ENCODE measurements at regions not wholly inside any gene's neighbourhood (a gene's known extent, or its start where the extent isn't known, plus 50 kb on each side); places are given as distances from the start of the nearest gene placed in this dataset.

- H3K36me3 Mint-ChIP-seq, result no peaks in the 10 kb centered on the region
- H3K27ac Mint-ChIP-seq, result no peak overlapping the region
- no peaks in the 10 kb centered on the region for H3K27me3 Mint-ChIP-seq
- no peak overlapping the region for H3K4me3 Mint-ChIP-seq
- intact Hi-C loops (cut with micrococcal nuclease), result no loop called here
- CTCF ChIA-PET, result no interaction called here
- no peaks in the 10 kb centered on the region for H3K4me1 Mint-ChIP-seq (ENCODE audit: low read depth)
- H3K9me3 Mint-ChIP-seq, result peaks cover 15% of the 10 kb centered on the region
- POLR2A ChIA-PET, result no interaction called here
- DNase-seq, result no peak
Observed at GRCh38 chr5:125551246-125551645, 804.8 kb upstream of the ZNF608 start.

- intact Hi-C loops (cut with micrococcal nuclease), result no loop called here
- Mint-ChIP-seq H3K36me3 (no peaks in the 10 kb centered on the region), H3K9me3 (peaks cover 15% of the 10 kb centered on the region), H3K4me1 (ENCODE audit: low read depth) (no peaks in the 10 kb centered on the region), H3K27ac (no peak overlapping the region), H3K27me3 (no peaks in the 10 kb centered on the region), H3K4me3 (no peak overlapping the region)
- no peak for DNase-seq
- ChIA-PET CTCF (no interaction called here), POLR2A (no interaction called here)
Observed at GRCh38 chr5:125551797-125552196, 805.4 kb upstream of the ZNF608 start.

GRCh38 chr5:125552486-125552885, 806.0 kb upstream of the ZNF608 start:
- ChIA-PET POLR2A (no interaction called here), CTCF (no interaction called here)
- Mint-ChIP-seq H3K27ac (no peak overlapping the region), H3K4me1 (ENCODE audit: low read depth) (no peaks in the 10 kb centered on the region), H3K36me3 (no peaks in the 10 kb centered on the region), H3K9me3 (peaks cover 19% of the 10 kb centered on the region), H3K4me3 (no peak overlapping the region), H3K27me3 (no peaks in the 10 kb centered on the region)
- intact Hi-C loops (cut with micrococcal nuclease), result no loop called here
- no peak for DNase-seq

GRCh38 chr5:125554355-125554754, 807.9 kb upstream of the ZNF608 start:
- POLR2A ChIA-PET, result no interaction called here
- Mint-ChIP-seq H3K9me3 (peaks cover 21% of the 10 kb centered on the region), H3K36me3 (no peaks in the 10 kb centered on the region), H3K4me3 (no peak overlapping the region), H3K4me1 (ENCODE audit: low read depth) (no peaks in the 10 kb centered on the region), H3K27me3 (no peaks in the 10 kb centered on the region), H3K27ac (no peak overlapping the region)
- intact Hi-C loops (cut with micrococcal nuclease), result no loop called here
- CTCF ChIA-PET, result no interaction called here
- no peak for DNase-seq

GRCh38 chr5:125555591-125555990, 809.2 kb upstream of the ZNF608 start:
- ChIA-PET CTCF (no interaction called here), POLR2A (no interaction called here)
- Mint-ChIP-seq H3K9me3 (peaks cover 28% of the 10 kb centered on the region), H3K4me1 (ENCODE audit: low read depth) (no peaks in the 10 kb centered on the region), H3K4me3 (no peak overlapping the region), H3K36me3 (no peaks in the 10 kb centered on the region), H3K27me3 (no peaks in the 10 kb centered on the region), H3K27ac (no peak overlapping the region)
- DNase-seq, result no peak
- intact Hi-C loops (cut with micrococcal nuclease), result no loop called here

GRCh38 chr5:125558016-125558415, 811.6 kb upstream of the ZNF608 start:
- Mint-ChIP-seq H3K27me3 (no peaks in the 10 kb centered on the region), H3K4me1 (ENCODE audit: low read depth) (no peaks in the 10 kb centered on the region), H3K27ac (no peak overlapping the region), H3K9me3 (peaks cover 25% of the 10 kb centered on the region), H3K36me3 (no peaks in the 10 kb centered on the region), H3K4me3 (no peak overlapping the region)
- CTCF ChIA-PET, result no interaction called here
- DNase-seq, result no peak
- POLR2A ChIA-PET, result no interaction called here
- intact Hi-C loops (cut with micrococcal nuclease), result no loop called here

- Mint-ChIP-seq H3K36me3 (no peaks in the 10 kb centered on the region), H3K27ac (no peak overlapping the region), H3K4me1 (ENCODE audit: low read depth) (no peaks in the 10 kb centered on the region), H3K9me3 (peaks cover 24% of the 10 kb centered on the region), H3K4me3 (no peak overlapping the region), H3K27me3 (no peaks in the 10 kb centered on the region)
- intact Hi-C loops (cut with micrococcal nuclease), result no loop called here
- ChIA-PET CTCF (no interaction called here), POLR2A (no interaction called here)
- DNase-seq, result no peak
Observed at GRCh38 chr5:125558466-125558865, 812.0 kb upstream of the ZNF608 start.

GRCh38 chr5:125559296-125559695, 812.9 kb upstream of the ZNF608 start:
- H3K36me3 Mint-ChIP-seq, result no peaks in the 10 kb centered on the region
- no peak overlapping the region for H3K4me3 Mint-ChIP-seq
- peaks cover 31% of the 10 kb centered on the region for H3K9me3 Mint-ChIP-seq
- no peaks in the 10 kb centered on the region for H3K27me3 Mint-ChIP-seq
- no peak for DNase-seq
- H3K27ac Mint-ChIP-seq, result no peak overlapping the region
- H3K4me1 Mint-ChIP-seq (ENCODE audit: low read depth), result no peaks in the 10 kb centered on the region
- intact Hi-C loops (cut with micrococcal nuclease), result no loop called here
- ChIA-PET POLR2A (no interaction called here), CTCF (no interaction called here)

GRCh38 chr5:125560476-125561225, 814.2 kb upstream of the ZNF608 start:
- H3K4me3 Mint-ChIP-seq, result no peak overlapping the region
- no peak for DNase-seq
- POLR2A ChIA-PET, result no interaction called here
- H3K4me1 Mint-ChIP-seq (ENCODE audit: low read depth), result no peaks in the 10 kb centered on the region
- no peaks in the 10 kb centered on the region for H3K27me3 Mint-ChIP-seq
- H3K36me3 Mint-ChIP-seq, result no peaks in the 10 kb centered on the region
- intact Hi-C loops (cut with micrococcal nuclease), result no loop called here
- H3K27ac Mint-ChIP-seq, result no peak overlapping the region
- peaks cover 32% of the 10 kb centered on the region for H3K9me3 Mint-ChIP-seq
- CTCF ChIA-PET, result no interaction called here

- Mint-ChIP-seq H3K4me3 (no peak overlapping the region), H3K36me3 (no peaks in the 10 kb centered on the region), H3K27me3 (no peaks in the 10 kb centered on the region), H3K9me3 (peaks cover 28% of the 10 kb centered on the region), H3K4me1 (ENCODE audit: low read depth) (no peaks in the 10 kb centered on the region), H3K27ac (no peak overlapping the region)
- ChIA-PET CTCF (no interaction called here), POLR2A (no interaction called here)
- DNase-seq, result no peak
- intact Hi-C loops (cut with micrococcal nuclease), result no loop called here
Observed at GRCh38 chr5:125564317-125564975, 818.0 kb upstream of the ZNF608 start.

- ChIA-PET POLR2A (no interaction called here), CTCF (no interaction called here)
- DNase-seq, result no peak
- no peaks in the 10 kb centered on the region for H3K36me3 Mint-ChIP-seq
- H3K27me3 Mint-ChIP-seq, result no peaks in the 10 kb centered on the region
- H3K27ac Mint-ChIP-seq, result no peak overlapping the region
- H3K4me3 Mint-ChIP-seq, result no peak overlapping the region
- no peaks in the 10 kb centered on the region for H3K4me1 Mint-ChIP-seq (ENCODE audit: low read depth)
- H3K9me3 Mint-ChIP-seq, result peaks cover 8% of the 10 kb centered on the region
- intact Hi-C loops (cut with micrococcal nuclease), result no loop called here
Observed at GRCh38 chr5:125574491-125575044, 828.1 kb upstream of the ZNF608 start.

- Mint-ChIP-seq H3K4me1 (ENCODE audit: low read depth) (no peaks in the 10 kb centered on the region), H3K36me3 (no peaks in the 10 kb centered on the region), H3K9me3 (peaks cover 6% of the 10 kb centered on the region), H3K27me3 (no peaks in the 10 kb centered on the region), H3K4me3 (no peak overlapping the region), H3K27ac (no peak overlapping the region)
- DNase-seq, result no peak
- POLR2A ChIA-PET, result no interaction called here
- intact Hi-C loops (cut with micrococcal nuclease), result no loop called here
- CTCF ChIA-PET, result no interaction called here
Observed at GRCh38 chr5:125575171-125575890, 828.9 kb upstream of the ZNF608 start.

All from activated CD4-positive, alpha-beta memory T cell treated with anti-CD3 and anti-CD28 coated beads for 36 hours (primary cell).